SK-N-MC (cell line): ENCODE measurements at regions not wholly inside any gene's neighbourhood (a gene's known extent, or its start where the extent isn't known, plus 50 kb on each side); places are given as distances from the start of the nearest gene placed in this dataset.

Experiments used
- EZH2 ChIP-seq: fragments of 200-600 bp; sonication (generic); IDR thresholded peaks from one replicate; pipeline ENCODE4 v1.6.1; 2017; ENCODE audit warnings: antibody characterized with exemption
- FOXP2 ChIP-seq: optimal IDR thresholded peaks from 2 replicates; pipeline ENCODE3; 2011; ENCODE audit warnings: mild to moderate bottlenecking, moderate library complexity; ENCODE audit not compliant: insufficient read depth; ENCODE audit errors: extremely low read length, control extremely low read depth
- POLR2AphosphoS5 ChIP-seq: IDR thresholded peaks from 2 replicates; pipeline ENCODE4 v1.6.1; 2012; ENCODE audit warnings: mild to moderate bottlenecking, low read depth, low read length, borderline replicate concordance

DNA sequence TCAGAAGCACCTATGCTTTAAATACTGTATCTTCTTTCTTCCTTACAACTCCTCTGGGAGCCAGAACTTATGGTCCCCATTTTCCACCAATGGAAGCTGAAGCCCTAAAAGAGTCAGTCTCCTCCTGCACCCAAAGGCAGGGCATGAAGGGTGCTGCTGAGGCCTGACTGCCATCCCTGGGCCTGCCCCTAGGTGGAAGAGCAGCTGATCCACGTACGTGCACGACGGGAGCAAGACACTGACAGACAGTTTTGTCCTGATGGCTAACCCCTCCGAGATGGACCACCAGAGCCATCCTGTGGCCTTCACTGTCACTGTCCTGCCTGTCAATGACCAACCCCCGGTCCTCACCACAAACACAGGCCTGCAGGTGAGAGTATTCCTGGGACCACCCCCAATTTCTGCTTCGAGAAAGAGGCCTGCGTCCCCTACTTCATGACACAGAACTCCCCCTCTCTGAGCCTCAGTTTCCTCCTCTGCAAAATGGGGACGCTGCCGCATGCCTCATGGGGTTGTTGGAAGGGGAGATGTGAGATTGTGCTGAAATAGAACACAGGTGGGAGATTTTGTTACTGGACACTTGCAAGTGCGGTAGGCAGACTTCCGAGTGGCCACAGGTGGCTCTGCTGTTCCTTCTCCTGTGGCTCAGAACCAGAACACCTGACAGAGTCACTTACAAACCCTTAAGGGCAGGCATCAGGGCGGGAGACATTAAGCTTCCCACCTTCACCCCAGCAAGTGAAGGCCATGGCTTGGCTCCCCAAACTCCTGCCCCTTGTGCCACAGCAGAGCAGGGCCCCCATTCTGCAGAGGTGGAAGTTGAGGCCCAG lies 175.4 kb downstream of the TBC1D2B start:
- TF ChIP-seq POLR2AphosphoS5 (no peak), EZH2 (no peak), FOXP2 (no peak)
